H9 (cell line): ENCODE measurements at regions not wholly inside any gene's neighbourhood (a gene's known extent, or its start where the extent isn't known, plus 50 kb on each side); places are given as distances from the start of the nearest gene placed in this dataset.

Experiments used
- DNase-seq: peaks from one replicate; pipeline ENCODE4 v3.0.0-alpha.2; 2017
- H2AFZ ChIP-seq: one replicate; pipeline ENCODE4 v1.6.1; 2013; ENCODE audit warnings: mild to moderate bottlenecking, low read length, control low read depth, moderate library complexity
- H2AK5ac ChIP-seq: 2 replicates; pipeline ENCODE4 v1.6.1; 2013; ENCODE audit warnings: low read length, control low read depth, mixed read lengths; ENCODE audit not compliant: insufficient read length
- H2BK120ac ChIP-seq: one replicate; pipeline ENCODE4 v1.6.1; 2013; ENCODE audit warnings: low read depth, mild to moderate bottlenecking, low read length, control low read depth, inconsistent platforms; ENCODE audit not compliant: poor library complexity, severe bottlenecking
- H2BK12ac ChIP-seq: 2 replicates; pipeline ENCODE4 v1.6.1; 2013; ENCODE audit warnings: low read length, control low read depth, mixed read lengths, low read depth; ENCODE audit not compliant: insufficient read length
- H2BK15ac ChIP-seq: 2 replicates; pipeline ENCODE4 v1.6.1; 2013; ENCODE audit warnings: low read depth, low read length, control low read depth
- H2BK20ac ChIP-seq: one replicate; pipeline ENCODE4 v1.6.1; 2013; ENCODE audit warnings: low read depth, mild to moderate bottlenecking, low read length, control low read depth, inconsistent platforms; ENCODE audit not compliant: poor library complexity, severe bottlenecking
- H2BK5ac ChIP-seq: 2 replicates; pipeline ENCODE4 v1.6.1; 2013; ENCODE audit warnings: low read length, control low read depth, mixed read lengths; ENCODE audit not compliant: insufficient read length
- H3K14ac ChIP-seq: 2 replicates; pipeline ENCODE4 v1.6.1; 2013; ENCODE audit warnings: low read length, control low read depth; ENCODE audit not compliant: insufficient read depth
- H3K18ac ChIP-seq: 2 replicates; pipeline ENCODE4 v1.6.1; 2013; ENCODE audit warnings: low read depth, mild to moderate bottlenecking, mixed read lengths, low read length, control low read depth; ENCODE audit not compliant: insufficient read length
- H3K23ac ChIP-seq: 2 replicates; pipeline ENCODE4 v1.6.1; 2013; ENCODE audit warnings: low read length, control low read depth, mixed read lengths, low read depth; ENCODE audit not compliant: insufficient read length
- H3K23me2 ChIP-seq: 2 replicates; pipeline ENCODE4 v1.6.1; 2013; ENCODE audit warnings: low read depth, mild to moderate bottlenecking, mixed read lengths, low read length, control low read depth; ENCODE audit not compliant: insufficient read length, poor library complexity, severe bottlenecking
- H3K27ac ChIP-seq: 2 replicates; pipeline ENCODE4 v1.5.1; 2013; ENCODE audit warnings: low read length, control low read depth, mixed read lengths, low read depth; ENCODE audit not compliant: insufficient read length
- H3K27me3 ChIP-seq: 2 replicates; pipeline ENCODE4 v1.6.1; 2013; ENCODE audit warnings: low read length, control low read depth, inconsistent platforms; ENCODE audit not compliant: insufficient read depth
- H3K4ac ChIP-seq: 2 replicates; pipeline ENCODE4 v1.6.1; 2013; ENCODE audit warnings: low read depth, mild to moderate bottlenecking, control low read depth, inconsistent platforms, low read length, moderate library complexity
- H3K4me1 ChIP-seq: 2 replicates; pipeline ENCODE4 v1.6.1; 2013; ENCODE audit warnings: low read length, control low read depth, inconsistent platforms; ENCODE audit not compliant: insufficient read depth
- H3K4me2 ChIP-seq: 2 replicates; pipeline ENCODE4 v1.6.1; 2013; ENCODE audit warnings: low read length, control low read depth, mixed read lengths; ENCODE audit not compliant: insufficient read length, insufficient read depth
- H3K56ac ChIP-seq: 2 replicates; pipeline ENCODE4 v1.6.1; 2013; ENCODE audit warnings: low read depth, mild to moderate bottlenecking, mixed read lengths, low read length, control low read depth; ENCODE audit not compliant: insufficient read length
- H3K79me1 ChIP-seq: 2 replicates; pipeline ENCODE4 v1.6.1; 2013; ENCODE audit warnings: low read depth, mild to moderate bottlenecking, moderate library complexity, low read length, control low read depth, inconsistent platforms; ENCODE audit not compliant: insufficient read depth, poor library complexity, severe bottlenecking
- H3K79me2 ChIP-seq: 2 replicates; pipeline ENCODE4 v1.6.1; 2013; ENCODE audit warnings: low read length, control low read depth, inconsistent platforms; ENCODE audit not compliant: insufficient read depth
- H3K9ac ChIP-seq: 2 replicates; pipeline ENCODE4 v1.6.1; 2013; ENCODE audit warnings: low read length, control low read depth, mixed read lengths; ENCODE audit not compliant: insufficient read length; ENCODE audit errors: extremely low read depth
- H3K9me3 ChIP-seq: one replicate; pipeline ENCODE4 v1.6.1; 2013; ENCODE audit warnings: low read depth, low read length, inconsistent platforms; ENCODE audit not compliant: control insufficient read depth
- H3T11ph ChIP-seq: one replicate; pipeline ENCODE4 v1.6.1; 2013; ENCODE audit warnings: mild to moderate bottlenecking, low read length, control low read depth, inconsistent platforms
- H4K20me1 ChIP-seq: one replicate; pipeline ENCODE4 v1.6.1; 2013; ENCODE audit not compliant: control insufficient read depth, insufficient read length, insufficient read depth
- H4K5ac ChIP-seq: 2 replicates; pipeline ENCODE4 v1.6.1; 2013; ENCODE audit warnings: low read depth, mild to moderate bottlenecking, mixed read lengths, low read length, control low read depth; ENCODE audit not compliant: insufficient read length
- H4K8ac ChIP-seq: replicated peaks from 2 replicates; pipeline ENCODE4 v1.6.1; 2013; ENCODE audit warnings: low read length, control low read depth, mixed read lengths, low read depth; ENCODE audit not compliant: insufficient read length
- H4K91ac ChIP-seq: 2 replicates; pipeline ENCODE4 v1.6.1; 2013; ENCODE audit warnings: low read depth, mild to moderate bottlenecking, moderate library complexity, mixed read lengths, low read length, control low read depth; ENCODE audit not compliant: insufficient read length
- H3K27ac Mint-ChIP-seq, 3 experiments: 2 replicates in 2 of 3; 3 replicates in 1 of 3; pipeline ENCODE4 v1.8.0; 2020 to 2021; ENCODE audit warnings: mixed read lengths in 3 of 3, mild to moderate bottlenecking in 1 of 3, moderate library complexity in 1 of 3
- H3K27me3 Mint-ChIP-seq: 2 replicates; pipeline ENCODE4 v1.8.0; 2021; ENCODE audit warnings: low read depth, mild to moderate bottlenecking, moderate library complexity, mixed read lengths
- H3K36me3 Mint-ChIP-seq, 3 experiments: 2 replicates in 2 of 3; 3 replicates in 1 of 3; pipeline ENCODE4 v1.8.0; 2020 to 2021; ENCODE audit warnings: low read depth in 3 of 3, mixed read lengths in 3 of 3; ENCODE audit not compliant: insufficient read depth in 1 of 3
- H3K4me1 Mint-ChIP-seq, 2 experiments: 2 replicates each; pipeline ENCODE4 v1.8.0; 2020; ENCODE audit warnings: mixed read lengths in 2 of 2
- H3K4me3 Mint-ChIP-seq, 2 experiments: 2 replicates in 1 of 2; 3 replicates in 1 of 2; pipeline ENCODE4 v1.8.0; 2020 to 2021; ENCODE audit warnings: mild to moderate bottlenecking in 2 of 2, mixed read lengths in 2 of 2, moderate library complexity in 1 of 2
- H3K9me3 Mint-ChIP-seq, 2 experiments: 2 replicates in 1 of 2; 3 replicates in 1 of 2; pipeline ENCODE4 v1.8.0; 2020; ENCODE audit warnings: mild to moderate bottlenecking in 2 of 2, mixed read lengths in 2 of 2, moderate library complexity in 1 of 2
- WGBS: extraction: QIAGEN DNeasy Blood & Tissue Kit; methylation state at CpG from one replicate; pipeline ENCODE4 v1.1.7; 2013; ENCODE audit warnings: missing lambda C conversion rate, low lambda C conversion rate, mixed read lengths; ENCODE audit not compliant: insufficient read length; ENCODE audit errors: extremely low coverage; 5-methylcytosine and 5-hydroxymethylcytosine counted together
- TF ChIP-seq, protein P1 (sequence below): fragments of 200-600 bp; sonication (generic); conservative IDR thresholded peaks from 3 replicates; pipeline ENCODE4 v1.8.0; 2021; ENCODE audit warnings: antibody characterized with exemption, mild to moderate bottlenecking

DNA sequence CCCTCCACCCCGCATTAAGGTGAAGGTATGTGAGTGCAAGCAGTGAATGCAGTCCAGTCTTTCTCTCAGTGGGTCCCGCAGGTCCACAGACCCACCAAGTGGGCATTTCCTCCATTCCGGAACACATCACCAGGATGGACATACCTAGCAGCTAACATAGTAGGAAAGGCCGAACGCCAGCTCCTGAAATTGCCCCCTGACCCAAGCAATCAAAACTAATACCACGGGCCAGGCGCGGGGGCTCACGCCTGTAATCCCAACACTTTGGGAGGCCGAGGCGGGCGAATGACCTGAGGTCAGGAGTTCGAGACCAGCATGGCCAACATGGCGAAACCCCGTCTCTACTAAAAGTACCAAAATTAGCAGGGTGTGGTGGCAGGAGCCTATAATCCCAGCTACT lies 71.7 kb upstream of the VSTM2B start:
- Histone ChIP-seq H2BK15ac (no peak overlapping the region), H3K18ac (no peak overlapping the region), H3K79me1 (no peaks in the 10 kb centered on the region), H3K4me2 (no peak overlapping the region), H4K91ac (no peak overlapping the region), H3K23ac (no peak overlapping the region), H4K5ac (no peak overlapping the region), H3K23me2 (no peaks in the 10 kb centered on the region), H2BK20ac (no peak overlapping the region), H2BK12ac (no peak overlapping the region), H2BK5ac (no peak overlapping the region), H3K27me3 (no peaks in the 10 kb centered on the region), H3K4ac (no peak overlapping the region), H2AFZ (no peak overlapping the region), H2BK120ac (no peak overlapping the region), H3K9ac (no peak overlapping the region), H3K4me1 (no peaks in the 10 kb centered on the region), H3K27ac (no peak overlapping the region), H3T11ph (no peak overlapping the region), H3K79me2 (no peaks in the 10 kb centered on the region), H3K9me3 (peaks cover 15% of the 10 kb centered on the region), H3K14ac (no peak overlapping the region; the same call in 1 of the 2 replicates), H2AK5ac (no peak overlapping the region), H4K8ac (no peak overlapping the region), H3K56ac (no peak overlapping the region), H4K20me1 (no peaks in the 10 kb centered on the region)
- WGBS: no CpG with 5 or more reads among the region's 15 CpGs
- H3K4me1 Mint-ChIP-seq: no peaks in the 10 kb centered on the region
- peaks cover 9 to 13% of the 10 kb centered on the region in 2 experiments for H3K9me3 Mint-ChIP-seq
- DNase-seq: no peak
- H3K27ac Mint-ChIP-seq: no peak overlapping the region
- TF ChIP-seq, protein P1, sequence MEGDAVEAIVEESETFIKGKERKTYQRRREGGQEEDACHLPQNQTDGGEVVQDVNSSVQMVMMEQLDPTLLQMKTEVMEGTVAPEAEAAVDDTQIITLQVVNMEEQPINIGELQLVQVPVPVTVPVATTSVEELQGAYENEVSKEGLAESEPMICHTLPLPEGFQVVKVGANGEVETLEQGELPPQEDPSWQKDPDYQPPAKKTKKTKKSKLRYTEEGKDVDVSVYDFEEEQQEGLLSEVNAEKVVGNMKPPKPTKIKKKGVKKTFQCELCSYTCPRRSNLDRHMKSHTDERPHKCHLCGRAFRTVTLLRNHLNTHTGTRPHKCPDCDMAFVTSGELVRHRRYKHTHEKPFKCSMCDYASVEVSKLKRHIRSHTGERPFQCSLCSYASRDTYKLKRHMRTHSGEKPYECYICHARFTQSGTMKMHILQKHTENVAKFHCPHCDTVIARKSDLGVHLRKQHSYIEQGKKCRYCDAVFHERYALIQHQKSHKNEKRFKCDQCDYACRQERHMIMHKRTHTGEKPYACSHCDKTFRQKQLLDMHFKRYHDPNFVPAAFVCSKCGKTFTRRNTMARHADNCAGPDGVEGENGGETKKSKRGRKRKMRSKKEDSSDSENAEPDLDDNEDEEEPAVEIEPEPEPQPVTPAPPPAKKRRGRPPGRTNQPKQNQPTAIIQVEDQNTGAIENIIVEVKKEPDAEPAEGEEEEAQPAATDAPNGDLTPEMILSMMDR: no peak
- peaks cover 0 to 5% (median 0%) of the 10 kb centered on the region in 3 experiments; a peak in 4 of 7 replicates for H3K36me3 Mint-ChIP-seq
- no peak overlapping the region for H3K4me3 Mint-ChIP-seq
- peaks cover 34% of the 10 kb centered on the region for H3K27me3 Mint-ChIP-seq
